HepG2 (cell line): ENCODE measurements at regions not wholly inside any gene's neighbourhood (a gene's known extent, or its start where the extent isn't known, plus 50 kb on each side); places are given as distances from the start of the nearest gene placed in this dataset.

Experiments used
- ATAC-seq: fragments of 200-7000 bp; cut with Tn5 transposase; 3 replicates; pipeline ENCODE4 v1.9.1; 2020; ENCODE audit warnings: mild to moderate bottlenecking, moderate library complexity
- BruUV-seq: library from RNA; stranded (reverse); fragments of 400-500 nt; replicated peaks from 2 replicates; lab custom pipeline; 2021; lab: Mats Ljungman, UMichigan
- CTCF ChIA-PET: fragments of 300-600 bp; formaldehyde crosslinking; extraction: SDS; loops from one replicate; lab custom pipeline; 2021; ENCODE audit warnings: low total read pairs, inconsistent platforms, low intra/inter-chr PET ratio; lab: Yijun Ruan, JAX
- POLR2A ChIA-PET: fragments of 350-600 bp; sonication (Branson Sonifier 250); formaldehyde crosslinking; loops from one replicate; lab custom pipeline; 2020; ENCODE audit warnings: antibody characterized with exemption, inconsistent platforms; lab: Yijun Ruan, JAX
- DNase-seq: peaks from one replicate; pipeline ENCODE4 v3.0.0-alpha.2; 2015; ENCODE audit warnings: low spot score
- FAIRE-seq: peaks from 3 replicates; lab custom pipeline; 2011; peaks lifted over from hg19 to GRCh38; lab: Jason Lieb, UNC
- H2AFZ ChIP-seq: one replicate; pipeline ENCODE4 v1.6.1; 2011; ENCODE audit warnings: low read length, inconsistent platforms
- H3K27ac ChIP-seq: fragments of 300-600 bp; 3 replicates; pipeline ENCODE4 v1.8.0; 2011; ENCODE audit warnings: mixed run types, mild to moderate bottlenecking, mixed read lengths, low read length, inconsistent platforms; ENCODE audit not compliant: insufficient read depth; ENCODE audit errors: extremely low read length
- H3K27me3 ChIP-seq, 2 experiments: fragments of 200-600 bp in 1 of 2; 2 replicates in 1 of 2; 3 replicates in 1 of 2; pipeline versions ENCODE4 v1.6.0 to v1.8.0; 2011; ENCODE audit warnings: low read length in 2 of 2, mild to moderate bottlenecking in 2 of 2, moderate library complexity in 2 of 2, inconsistent platforms in 1 of 2; ENCODE audit not compliant: insufficient read depth in 2 of 2, control insufficient read depth in 1 of 2
- H3K36me3 ChIP-seq, 2 experiments: fragments of 200-600 bp in 1 of 2; replicated peaks in 1 of 2; 2 replicates in 1 of 2; 3 replicates in 1 of 2; pipeline versions ENCODE4 v1.5.1 to v1.8.0; 2011; ENCODE audit warnings: low read length in 2 of 2, inconsistent platforms in 1 of 2; ENCODE audit not compliant: insufficient read depth in 2 of 2, control insufficient read depth in 1 of 2
- H3K4me1 ChIP-seq: 2 replicates; pipeline ENCODE4 v1.5.1; 2012; ENCODE audit warnings: low read length, inconsistent platforms; ENCODE audit not compliant: insufficient read depth
- H3K4me2 ChIP-seq: 2 replicates; pipeline ENCODE4 v1.6.0; 2011; ENCODE audit warnings: low read depth, low read length, inconsistent platforms
- H3K4me3 ChIP-seq, 3 experiments: fragments of 200-600 bp in 1 of 3; sonication (generic), shearing (Covaris generic) in 1 of 3; replicated peaks in 1 of 3; 2 replicates each; pipeline ENCODE4 v1.5.1; 2011 to 2016; ENCODE audit warnings: low read length in 3 of 3, inconsistent platforms in 2 of 3, low read depth in 2 of 3, mild to moderate bottlenecking in 2 of 3, control low read depth in 1 of 3, mixed read lengths in 1 of 3; ENCODE audit not compliant: insufficient read depth in 1 of 3
- H3K79me2 ChIP-seq: one replicate; pipeline ENCODE4 v1.6.1; 2011; ENCODE audit warnings: low read length, inconsistent platforms; ENCODE audit not compliant: insufficient read depth
- H3K9ac ChIP-seq: 2 replicates; pipeline ENCODE4 v1.6.0; 2011; ENCODE audit warnings: mild to moderate bottlenecking, low read depth, low read length, inconsistent platforms; ENCODE audit not compliant: insufficient read depth
- H3K9me3 ChIP-seq: 2 replicates; pipeline ENCODE4 v1.5.1; 2012; ENCODE audit warnings: mild to moderate bottlenecking, low read length
- H4K20me1 ChIP-seq: 2 replicates; pipeline ENCODE4 v1.6.0; 2011; ENCODE audit warnings: inconsistent platforms, mild to moderate bottlenecking, low read length, moderate library complexity; ENCODE audit not compliant: insufficient read depth
- CENPX ChIP-seq: sonication (generic); formaldehyde crosslinking; IDR thresholded peaks from 2 replicates; pipeline ENCODE4 v1.9.0; 2021; ENCODE audit warnings: mild to moderate bottlenecking, missing genetic modification reagents, moderate library complexity
- CTCF ChIP-seq: sonication (generic); formaldehyde crosslinking; IDR thresholded peaks from 2 replicates; pipeline ENCODE4 v1.5.0; 2020; ENCODE audit warnings: mild to moderate bottlenecking, missing genetic modification reagents, moderate library complexity
- HMGA1 ChIP-seq: sonication (generic); formaldehyde crosslinking; conservative IDR thresholded peaks from 2 replicates; pipeline ENCODE4 v1.4.0; 2020; ENCODE audit warnings: missing genetic modification reagents
- KAT2B ChIP-seq: fragments of 150-350 bp; IDR thresholded peaks from 2 replicates; pipeline ENCODE4 v1.6.1; 2014; ENCODE audit warnings: low read depth, low read length, borderline replicate concordance
- KLF11 ChIP-seq: IDR thresholded peaks from 2 replicates; pipeline ENCODE4 v1.6.1; 2016; ENCODE audit warnings: missing compliant biosample characterization
- MAFF ChIP-seq: IDR thresholded peaks from 2 replicates; pipeline ENCODE4 v1.6.1; 2011; ENCODE audit warnings: low read depth, low read length, improper control_type of control experiment
- MAFK ChIP-seq, 2 experiments: IDR thresholded peaks in 1 of 2; conservative IDR thresholded peaks in 1 of 2; 2 replicates each; pipeline ENCODE4 v1.6.1; 2011; ENCODE audit warnings: improper control_type of control experiment in 2 of 2, low read length in 2 of 2
- SMC3 ChIP-seq: IDR thresholded peaks from 2 replicates; pipeline ENCODE4 v1.6.1; 2011; ENCODE audit warnings: low read length, improper control_type of control experiment
- STAG1 ChIP-seq: sonication (generic); formaldehyde crosslinking; IDR thresholded peaks from 2 replicates; pipeline ENCODE4 v1.4.0; 2020; ENCODE audit warnings: missing genetic modification reagents
- TBX3 ChIP-seq: fragments of 450-650 bp; IDR thresholded peaks from 2 replicates; pipeline ENCODE4 v1.6.1; 2017; ENCODE audit warnings: antibody characterized with exemption, mild to moderate bottlenecking, inconsistent platforms, borderline replicate concordance
- ZNF781 ChIP-seq: sonication (generic); formaldehyde crosslinking; IDR thresholded peaks from 2 replicates; pipeline ENCODE4 v1.5.1; 2020; ENCODE audit warnings: borderline replicate concordance, mild to moderate bottlenecking, missing genetic modification reagents; ENCODE audit errors: not compliant biosample characterization
- WGBS: methylation state at CpG from one replicate; pipeline ENCODE4 v1.1.6; 2017; ENCODE audit warnings: low lambda C conversion rate; 5-methylcytosine and 5-hydroxymethylcytosine counted together
- in situ Hi-C: cut with HindIII; loops from 2 replicates; pipeline ENCODE4 v1.10.0; 2017; ENCODE audit warnings: low pct_unique_long_range_greater_than_20kb; ENCODE audit not compliant: extremely low pct_ligation_motif_present
- intact Hi-C: fragments of 100-400 bp; cut with micrococcal nuclease; formaldehyde crosslinking; loops from one replicate; pipeline ENCODE4 v1.10.0; 2022; ENCODE audit not compliant: unreplicated experiment

GRCh38 chrX:22748093-22748999, 251.4 kb upstream of the DDX53 start:
- peak; percentile 81 for ATAC-seq
- Histone ChIP-seq H3K27me3 (no peaks in the 10 kb centered on the region), H3K4me1 (no peaks in the 10 kb centered on the region), H3K36me3 (no peaks in the 10 kb centered on the region), H3K27ac (no peak overlapping the region), H3K4me2 (no peak overlapping the region), H4K20me1 (no peaks in the 10 kb centered on the region), H2AFZ (no peak overlapping the region), H3K9me3 (no peaks in the 10 kb centered on the region)
- POLR2A ChIA-PET, result no interaction called here
- FAIRE-seq, result peak; percentile 55
- peak; percentile 13 for DNase-seq
- intact Hi-C loops, result loop anchor here (5.0 to 10.0 kb wide), 2 partner anchors 364 to 666 kb away; no protein-coding TSS in a partner anchor
- no TSS peak for BruUV-seq
- in situ Hi-C loops, result loop anchor here (10.0 kb wide), 1 partner anchor 614 kb away; no protein-coding TSS in a partner anchor
- TF ChIP-seq HMGA1 (no peak), ZNF781 (CRISPR knock-in tag) (no peak), STAG1 (peak; percentile 27; the same call in 1 of the 2 replicates), CENPX (CRISPR knock-in tag) (no peak), KLF11 (CRISPR knock-in tag) (no peak), SMC3 (peak; percentile 24; the same call in 1 of the 2 replicates), MAFK (conservative IDR thresholded peaks at IDR 0.05 in 1 of 2, IDR thresholded peaks at IDR 0.05 in 1 of 2; ENCODE audit: low read length in 2 of 2) (peak; percentile 42 to 84; a peak in 3 of 4 replicates), CTCF (CRISPR knock-in tag) (peak; percentile 63), KAT2B (no peak), MAFF (peak; percentile 78), TBX3 (no peak)
- TF ChIP-seq, all 625 proteins: peak for 5
- no peak overlapping the region for H3K4me3 ChIP-seq
- 0% methylated on average over 4 of the region's 7 CpGs for WGBS
- CTCF ChIA-PET, result interaction anchor here (2.3 kb wide), 1 partner anchor 612 kb away, joined by 8 read pairs; no protein-coding TSS in a partner anchor
- no peaks in the 10 kb centered on the region for H3K79me2 ChIP-seq
- H3K9ac ChIP-seq, result no peak overlapping the region
